Common myeloid progenitor, CD34-positive (primary cell): ENCODE measurements at regions not wholly inside any gene's neighbourhood (a gene's known extent, or its start where the extent isn't known, plus 50 kb on each side); places are given as distances from the start of the nearest gene placed in this dataset.

Experiments used
- CTCF ChIA-PET: fragments of 350-600 bp; sonication (Branson Sonifier 250); formaldehyde crosslinking; loops from one replicate; lab custom pipeline; 2021; ENCODE audit warnings: antibody characterized with exemption; lab: Charles Lee
- POLR2A ChIA-PET: fragments of 350-600 bp; sonication (Branson Sonifier 250); formaldehyde crosslinking; loops from one replicate; lab custom pipeline; 2021; ENCODE audit warnings: antibody characterized with exemption; lab: Charles Lee
- DNase-seq, 3 donors: peaks; one replicate each; pipeline versions ENCODE4 v3.0.0 to v3.0.0-alpha.2; 2013
- H3K27ac ChIP-seq, 2 experiments: 1 replicate in 1 of 2; 2 replicates in 1 of 2; pipeline ENCODE4 v1.7.0; 2013; ENCODE audit warnings: inconsistent platforms in 2 of 2, low read length in 2 of 2, mild to moderate bottlenecking in 2 of 2, low read depth in 1 of 2, moderate library complexity in 1 of 2; ENCODE audit not compliant: severe bottlenecking in 2 of 2, insufficient read depth in 1 of 2, poor library complexity in 1 of 2
- H3K27me3 ChIP-seq, 5 experiments: replicated peaks in 2 of 5; 1 replicate in 3 of 5; 2 replicates in 2 of 5; pipeline versions ENCODE4 v1.6.1 to v1.7.0; 2013; ENCODE audit warnings: low read length in 4 of 5, mild to moderate bottlenecking in 2 of 5, moderate library complexity in 2 of 5, inconsistent platforms in 1 of 5; ENCODE audit not compliant: insufficient read depth in 5 of 5, control insufficient read depth in 4 of 5
- H3K36me3 ChIP-seq, 4 experiments: 1 replicate in 2 of 4; 2 replicates in 2 of 4; pipeline versions ENCODE4 v1.6.1 to v1.7.0; 2013; ENCODE audit warnings: low read length in 3 of 4, control low read depth in 1 of 4, mild to moderate bottlenecking in 1 of 4; ENCODE audit not compliant: control insufficient read depth in 4 of 4, insufficient read depth in 4 of 4
- H3K4me1 ChIP-seq, 4 experiments: 1 replicate in 3 of 4; 2 replicates in 1 of 4; pipeline versions ENCODE4 v1.6.1 to v1.7.1; 2013; ENCODE audit warnings: low read length in 3 of 4, mild to moderate bottlenecking in 3 of 4, control low read depth in 1 of 4, inconsistent platforms in 1 of 4, moderate library complexity in 1 of 4; ENCODE audit not compliant: control insufficient read depth in 4 of 4, insufficient read depth in 4 of 4; ENCODE audit errors: control extremely low read depth in 1 of 4
- H3K4me3 ChIP-seq, 7 experiments: 1 replicate in 4 of 7; 2 replicates in 3 of 7; pipeline versions ENCODE4 v1.5.1 to v1.7.0; 2013; ENCODE audit warnings: mild to moderate bottlenecking in 7 of 7, low read length in 6 of 7, moderate library complexity in 6 of 7, inconsistent platforms in 2 of 7, low read depth in 2 of 7, control low read depth in 1 of 7; ENCODE audit not compliant: insufficient read depth in 4 of 7, control insufficient read depth in 1 of 7; ENCODE audit errors: extremely low read depth in 1 of 7
- H3K9me3 ChIP-seq, 5 experiments: 1 replicate in 4 of 5; 2 replicates in 1 of 5; pipeline versions ENCODE4 v1.6.1 to v1.7.1; 2013; ENCODE audit warnings: low read length in 4 of 5, mild to moderate bottlenecking in 2 of 5, inconsistent platforms in 1 of 5, low read depth in 1 of 5, moderate library complexity in 1 of 5; ENCODE audit not compliant: control insufficient read depth in 4 of 5, insufficient read depth in 2 of 5; ENCODE audit errors: control extremely low read depth in 1 of 5
- WGBS: methylation state at CpG from one replicate; pipeline ENCODE4 v1.1.5; 2013; ENCODE audit not compliant: insufficient coverage; 5-methylcytosine and 5-hydroxymethylcytosine counted together

DNA sequence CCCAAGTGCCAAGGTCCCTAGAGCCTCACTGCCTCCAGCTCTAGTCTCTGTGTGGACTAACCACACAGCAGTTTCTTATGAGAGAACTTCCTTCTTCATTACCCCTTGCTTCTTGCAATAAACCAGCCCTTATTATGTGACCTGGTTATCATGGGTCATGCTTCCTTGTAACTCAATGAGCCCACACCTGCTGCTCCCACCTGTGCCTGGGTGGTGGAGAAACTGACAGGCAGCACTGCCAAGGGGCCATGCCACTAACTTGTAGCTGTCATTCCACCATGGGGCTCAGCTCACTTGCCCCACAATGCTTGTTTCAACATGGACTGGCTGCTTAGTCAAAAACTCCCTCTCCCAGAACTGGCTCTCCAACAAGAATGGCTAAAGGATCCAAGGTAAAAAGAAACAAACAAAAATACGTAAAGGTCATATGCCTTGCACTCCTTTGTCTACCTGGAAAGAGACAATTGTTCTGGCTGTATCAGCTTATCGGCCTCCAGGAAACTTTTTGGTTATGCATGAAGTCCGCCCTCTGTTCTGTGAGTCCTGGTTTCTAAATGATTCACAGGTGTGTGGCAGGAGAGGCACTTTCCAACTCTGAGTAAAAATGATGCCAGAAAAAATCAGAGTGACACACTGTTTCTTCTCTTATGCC, 446.4 kb downstream of the COG6 start:
- H3K27ac ChIP-seq, result no peak overlapping the region
- DNase-seq, result no peak
- CTCF ChIA-PET, result no interaction called here

GRCh38 chr13:40102360-40102727, 446.9 kb downstream of the COG6 start:
- Histone ChIP-seq H3K4me3 (no peak overlapping the region), H3K4me1 (no peaks in the 10 kb centered on the region), H3K9me3 (peaks cover 0 to 11% (median 6%) of the 10 kb centered on the region in 5 experiments), H3K36me3 (no peaks in the 10 kb centered on the region), H3K27me3 (no peaks in the 10 kb centered on the region), H3K27ac (no peak overlapping the region)
- DNase-seq, result no peak
- 91% methylated on average over 3 of the region's 3 CpGs for WGBS
- ChIA-PET CTCF (no interaction called here), POLR2A (no interaction called here)

More for the DNA sequence above, 446.4 kb downstream of the COG6 start:
- H3K36me3 ChIP-seq, result no peaks in the 10 kb centered on the region
- H3K4me3 ChIP-seq, result no peak overlapping the region
- H3K27me3 ChIP-seq, result no peaks in the 10 kb centered on the region
- 93% methylated on average over 3 of the region's 3 CpGs for WGBS
- peaks cover 0 to 11% (median 6%) of the 10 kb centered on the region in 5 experiments for H3K9me3 ChIP-seq
- H3K4me1 ChIP-seq, result no peaks in the 10 kb centered on the region
- POLR2A ChIA-PET, result no interaction called here

- Histone ChIP-seq H3K4me3 (no peak overlapping the region), H3K36me3 (no peaks in the 10 kb centered on the region), H3K9me3 (peaks cover 0 to 11% (median 6%) of the 10 kb centered on the region in 5 experiments), H3K27ac (no peak overlapping the region), H3K27me3 (no peaks in the 10 kb centered on the region), H3K4me1 (no peaks in the 10 kb centered on the region)
- 100% methylated on average over 7 of the region's 9 CpGs for WGBS
- POLR2A ChIA-PET, result no interaction called here
- CTCF ChIA-PET, result no interaction called here
- DNase-seq, result no peak
Observed at GRCh38 chr13:40102854-40103253, 447.4 kb downstream of the COG6 start.

DNA sequence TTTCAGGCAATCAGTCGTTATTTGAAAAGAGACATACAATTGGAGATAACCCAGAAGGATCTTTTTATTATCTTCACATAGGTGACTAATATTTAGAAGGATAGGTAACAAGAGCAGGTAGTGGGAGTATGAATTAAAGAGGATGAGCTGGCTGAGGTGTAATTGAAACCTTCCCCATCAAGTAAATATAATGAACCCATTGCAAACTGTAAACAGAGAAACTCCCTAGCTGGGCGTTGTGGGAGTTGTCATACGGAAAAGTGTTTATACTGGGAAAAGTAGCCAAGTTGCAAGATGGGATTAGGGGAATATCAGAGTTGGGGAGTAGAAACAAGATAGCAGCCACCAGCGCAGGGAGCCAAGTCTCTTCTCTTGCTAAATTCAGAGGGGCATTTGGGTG, 448.4 kb downstream of the COG6 start:
- CTCF ChIA-PET, result no interaction called here
- DNase-seq, result no peak
- POLR2A ChIA-PET, result no interaction called here
- Histone ChIP-seq H3K9me3 (peaks cover 0 to 10% (median 6%) of the 10 kb centered on the region in 5 experiments), H3K27ac (no peak overlapping the region), H3K4me3 (no peak overlapping the region), H3K36me3 (no peaks in the 10 kb centered on the region), H3K27me3 (no peaks in the 10 kb centered on the region), H3K4me1 (no peaks in the 10 kb centered on the region)
- WGBS, result 100% methylated on average over 1 of the region's 4 CpGs

GRCh38 chr13:40105231-40105630, 449.8 kb downstream of the COG6 start:
- DNase-seq, result no peak
- Histone ChIP-seq H3K27ac (no peak overlapping the region), H3K27me3 (no peaks in the 10 kb centered on the region), H3K9me3 (no peaks in the 10 kb centered on the region), H3K4me1 (no peaks in the 10 kb centered on the region), H3K4me3 (no peak overlapping the region), H3K36me3 (no peaks in the 10 kb centered on the region)
- 90% methylated on average over 5 of the region's 5 CpGs for WGBS
- CTCF ChIA-PET, result no interaction called here
- POLR2A ChIA-PET, result no interaction called here

DNA sequence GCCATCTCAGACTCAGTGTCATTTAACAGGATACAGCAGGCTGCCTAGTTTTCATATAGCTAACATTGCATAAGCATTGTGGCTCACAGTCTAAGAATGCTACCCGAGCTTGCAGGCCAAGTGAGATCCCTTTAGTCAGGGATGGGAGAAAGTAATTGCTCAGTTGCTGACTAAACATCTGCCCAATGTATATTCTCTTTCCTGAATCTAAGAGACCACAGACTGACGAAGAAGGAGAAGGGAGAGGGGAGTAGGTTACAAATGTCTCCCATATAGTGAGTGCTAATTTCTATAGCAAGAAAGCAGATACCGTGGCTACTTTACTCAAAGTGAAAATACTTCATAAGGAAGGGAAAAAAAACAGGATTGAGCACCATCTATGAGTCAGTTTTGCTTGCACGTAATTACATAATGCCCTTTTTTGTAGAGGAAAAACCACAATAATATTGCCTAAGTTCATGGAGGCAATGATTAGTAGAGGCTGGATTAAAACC, 453.9 kb downstream of the COG6 start:
- WGBS, result 100% methylated on average over 2 of the region's 4 CpGs
- Histone ChIP-seq H3K36me3 (no peaks in the 10 kb centered on the region), H3K27me3 (no peaks in the 10 kb centered on the region), H3K4me3 (no peak overlapping the region), H3K27ac (no peak overlapping the region), H3K4me1 (no peaks in the 10 kb centered on the region), H3K9me3 (no peaks in the 10 kb centered on the region)
- DNase-seq, result no peak
- ChIA-PET CTCF (no interaction called here), POLR2A (no interaction called here)

DNA sequence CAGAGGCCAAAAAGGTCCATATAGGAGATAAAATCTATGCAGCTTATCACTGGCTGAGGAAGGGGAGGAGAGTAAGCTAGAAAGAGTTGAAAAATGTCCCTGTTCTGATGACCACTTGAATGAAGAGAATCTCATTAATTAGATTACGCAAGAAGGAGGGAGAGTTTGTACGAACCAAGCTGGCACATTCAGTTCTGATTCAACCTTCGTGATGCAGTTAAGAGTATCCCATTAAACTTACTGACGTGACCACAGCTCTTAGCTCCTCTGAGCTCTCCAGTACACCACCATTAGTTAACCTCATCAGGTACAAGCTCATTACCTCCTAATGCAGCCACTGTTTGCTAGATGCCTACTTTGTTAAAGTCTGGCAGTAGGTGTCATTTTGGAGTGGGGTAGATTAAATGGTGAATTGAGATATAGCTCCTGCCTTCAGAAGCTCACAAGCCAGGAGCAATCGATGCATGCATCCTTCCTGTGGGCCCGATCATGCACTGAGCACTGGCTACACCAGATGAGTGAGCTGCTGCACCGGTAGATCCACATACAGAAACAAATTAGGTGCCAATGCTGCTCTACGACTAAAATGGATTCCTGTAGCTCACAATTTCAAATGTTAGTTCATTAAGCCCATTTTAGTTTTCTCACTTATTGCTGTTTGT, 458.3 kb downstream of the COG6 start:
- no peak for DNase-seq
- no peak overlapping the region for H3K4me3 ChIP-seq
- no peaks in the 10 kb centered on the region for H3K9me3 ChIP-seq
- no peaks in the 10 kb centered on the region for H3K27me3 ChIP-seq
- H3K27ac ChIP-seq, result no peak overlapping the region
- H3K4me1 ChIP-seq, result peaks cover 0 to 3% (median 0%) of the 10 kb centered on the region in 4 experiments
- no peaks in the 10 kb centered on the region for H3K36me3 ChIP-seq
- WGBS, result 82% methylated on average over 7 of the region's 8 CpGs
- ChIA-PET POLR2A (no interaction called here), CTCF (interaction anchor here (0.6 kb wide), 1 partner anchor 114 kb away, joined by 3 read pairs; no protein-coding TSS in a partner anchor)
